HL-60 (cell line): ENCODE measurements at regions not wholly inside any gene's neighbourhood (a gene's known extent, or its start where the extent isn't known, plus 50 kb on each side); places are given as distances from the start of the nearest gene placed in this dataset.

Source experiments
- CTCF ChIP-seq: IDR thresholded peaks from one replicate; pipeline ENCODE4 v1.5.1; 2011; ENCODE audit warnings: low read length, control low read depth, inconsistent platforms; ENCODE audit not compliant: insufficient read depth
- POLR2AphosphoS5 ChIP-seq: IDR thresholded peaks from 2 replicates; pipeline ENCODE4 v1.6.1; 2012; ENCODE audit warnings: low read depth

- TF ChIP-seq CTCF (no peak), POLR2AphosphoS5 (no peak)
These were observed 214.1 kb upstream of the KLF4 start for GRCh38 chr9:107703651-107704050.
